ENCODE measurements at regions not wholly inside any gene's neighbourhood (a gene's known extent, or its start where the extent isn't known, plus 50 kb on each side); places are given as distances from the start of the nearest gene placed in this dataset.

DNA sequence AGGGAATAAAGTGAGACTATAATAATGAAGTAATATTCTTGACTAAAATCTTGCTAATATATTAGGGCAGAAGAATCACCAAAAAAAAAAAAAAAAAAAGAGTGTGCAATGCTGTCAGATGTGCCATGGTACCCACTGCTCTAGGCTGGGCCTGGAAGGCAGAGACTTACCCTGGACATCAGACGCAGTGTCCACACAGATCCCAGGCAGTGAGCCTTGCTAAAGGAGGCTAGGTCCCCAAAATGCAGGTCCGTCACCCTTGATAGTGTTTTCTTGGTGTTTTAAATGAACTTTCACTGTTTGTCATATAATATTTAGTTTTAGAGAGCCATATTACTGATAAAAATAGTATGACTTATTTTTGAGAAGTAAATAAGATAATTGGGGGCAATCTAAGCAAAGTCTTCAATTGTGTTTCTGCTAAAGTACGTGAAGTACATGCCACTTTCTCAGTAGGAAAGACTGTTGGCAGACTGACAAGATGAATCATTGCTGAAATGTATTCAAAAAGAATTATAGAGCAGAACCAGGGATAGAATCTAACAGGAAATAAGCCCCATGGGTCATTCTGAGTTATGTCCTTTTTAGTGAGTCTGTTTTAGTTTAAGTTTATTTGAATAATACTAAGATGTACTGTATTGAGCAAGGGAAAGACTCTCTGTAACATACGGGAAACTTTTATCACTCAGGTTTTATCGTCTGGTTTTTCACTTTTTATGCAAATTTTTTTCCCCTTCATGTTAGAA, 74.6 kb upstream of the PDC start:
- no peak overlapping the region for H3K4me2 ChIP-seq (ENCODE audit: control insufficient read depth, insufficient read depth)
- no peak for FAIRE-seq
- no peaks in the 10 kb centered on the region; the same call in 1 of the 3 replicates for H3K9me3 ChIP-seq (replicated peaks; ENCODE audit: control insufficient read depth, insufficient read depth, low read length)
- SMC1A ChIA-PET (ENCODE audit: uncharacterized antibody, unreplicated experiment), result interaction anchor here (0.8 kb wide), 1 partner anchor 70 kb away, joined by 3 read pairs; no protein-coding TSS in a partner anchor
- 21% methylated on average over 5 of the region's 5 CpGs for WGBS (ENCODE audit: insufficient coverage, insufficient replicate concordance, low lambda C conversion rate, missing lambda C conversion rate)
- BruUV-seq (replicated peaks), result no TSS peak
- DNase-seq (ENCODE audit: low read depth, low spot score), result no peak
- H2AFZ ChIP-seq (ENCODE audit: control insufficient read depth, low read depth, low read length), result no peak overlapping the region
- ATAC-seq, result no peak
- no peaks in the 10 kb centered on the region for H3K79me2 ChIP-seq (ENCODE audit: control insufficient read depth, insufficient read depth, low read length)
- H3K4me1 ChIP-seq (ENCODE audit: control insufficient read depth, insufficient read depth, low read length), result no peaks in the 10 kb centered on the region
- TF ChIP-seq RCOR1 (conservative IDR thresholded peaks at IDR 0.05; ENCODE audit: low read depth, low read length), result no peak
- no peak for TF ChIP-seq NR2F1 (conservative IDR thresholded peaks at IDR 0.05)
- TF ChIP-seq ATF7 (IDR thresholded peaks at IDR 0.05; ENCODE audit: low read depth), result no peak
- no peak for TF ChIP-seq ESRRA (IDR thresholded peaks at IDR 0.05; ENCODE audit: low read length)
- TF ChIP-seq SRF (IDR thresholded peaks at IDR 0.05; ENCODE audit: low read depth in 2 of 2, low read length in 2 of 2), result no peak
- no peak for TF ChIP-seq SREBF2 (IDR thresholded peaks at IDR 0.05; ENCODE audit: low read length)
- TF ChIP-seq, protein P1, sequence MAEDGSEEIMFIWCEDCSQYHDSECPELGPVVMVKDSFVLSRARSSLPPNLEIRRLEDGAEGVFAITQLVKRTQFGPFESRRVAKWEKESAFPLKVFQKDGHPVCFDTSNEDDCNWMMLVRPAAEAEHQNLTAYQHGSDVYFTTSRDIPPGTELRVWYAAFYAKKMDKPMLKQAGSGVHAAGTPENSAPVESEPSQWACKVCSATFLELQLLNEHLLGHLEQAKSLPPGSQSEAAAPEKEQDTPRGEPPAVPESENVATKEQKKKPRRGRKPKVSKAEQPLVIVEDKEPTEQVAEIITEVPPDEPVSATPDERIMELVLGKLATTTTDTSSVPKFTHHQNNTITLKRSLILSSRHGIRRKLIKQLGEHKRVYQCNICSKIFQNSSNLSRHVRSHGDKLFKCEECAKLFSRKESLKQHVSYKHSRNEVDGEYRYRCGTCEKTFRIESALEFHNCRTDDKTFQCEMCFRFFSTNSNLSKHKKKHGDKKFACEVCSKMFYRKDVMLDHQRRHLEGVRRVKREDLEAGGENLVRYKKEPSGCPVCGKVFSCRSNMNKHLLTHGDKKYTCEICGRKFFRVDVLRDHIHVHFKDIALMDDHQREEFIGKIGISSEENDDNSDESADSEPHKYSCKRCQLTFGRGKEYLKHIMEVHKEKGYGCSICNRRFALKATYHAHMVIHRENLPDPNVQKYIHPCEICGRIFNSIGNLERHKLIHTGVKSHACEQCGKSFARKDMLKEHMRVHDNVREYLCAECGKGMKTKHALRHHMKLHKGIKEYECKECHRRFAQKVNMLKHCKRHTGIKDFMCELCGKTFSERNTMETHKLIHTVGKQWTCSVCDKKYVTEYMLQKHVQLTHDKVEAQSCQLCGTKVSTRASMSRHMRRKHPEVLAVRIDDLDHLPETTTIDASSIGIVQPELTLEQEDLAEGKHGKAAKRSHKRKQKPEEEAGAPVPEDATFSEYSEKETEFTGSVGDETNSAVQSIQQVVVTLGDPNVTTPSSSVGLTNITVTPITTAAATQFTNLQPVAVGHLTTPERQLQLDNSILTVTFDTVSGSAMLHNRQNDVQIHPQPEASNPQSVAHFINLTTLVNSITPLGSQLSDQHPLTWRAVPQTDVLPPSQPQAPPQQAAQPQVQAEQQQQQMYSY (CRISPR knock-in tag; IDR thresholded peaks at IDR 0.05), result no peak
- TF ChIP-seq PAX8 (IDR thresholded peaks at IDR 0.05), result no peak
- TF ChIP-seq YY1 (IDR thresholded peaks at IDR 0.05; ENCODE audit: low read depth, low read length), result no peak
- no peak for TF ChIP-seq SP1 (IDR thresholded peaks at IDR 0.05; ENCODE audit: low read depth, low read length)
- in situ Hi-C loops (cut with MboI), result no loop called here
- POLR2A ChIA-PET, result no interaction called here
- H3K27me3 ChIP-seq (replicated peaks in 1 of 2; ENCODE audit: control insufficient read depth in 2 of 2, insufficient read depth in 2 of 2, low read length in 1 of 2), result no peaks in the 10 kb centered on the region
- H3K4me3 ChIP-seq, result no peak overlapping the region
- no peak overlapping the region for H3K27ac ChIP-seq (ENCODE audit: control insufficient read depth, insufficient read depth)
- RAD21 ChIA-PET (ENCODE audit: unreplicated experiment), result no interaction called here
- no peak overlapping the region for H3K9ac ChIP-seq (ENCODE audit: control insufficient read depth, insufficient read depth, low read length)
- intact Hi-C loops (cut with micrococcal nuclease; ENCODE audit: unreplicated experiment), result no loop called here
- H3K36me3 ChIP-seq (ENCODE audit: control insufficient read depth in 2 of 2, insufficient read depth in 2 of 2, low read length in 1 of 2), result no peaks in the 10 kb centered on the region
- no peaks in the 10 kb centered on the region for H4K20me1 ChIP-seq (ENCODE audit: control insufficient read depth, insufficient read depth)
- CTCF ChIA-PET, result interaction anchor here (0.7 kb wide), 1 partner anchor 306 kb away, joined by 3 read pairs; no protein-coding TSS in a partner anchor
